ENCODE measurements at regions not wholly inside any gene's neighbourhood (a gene's known extent, or its start where the extent isn't known, plus 50 kb on each side); places are given as distances from the start of the nearest gene placed in this dataset.

DNA sequence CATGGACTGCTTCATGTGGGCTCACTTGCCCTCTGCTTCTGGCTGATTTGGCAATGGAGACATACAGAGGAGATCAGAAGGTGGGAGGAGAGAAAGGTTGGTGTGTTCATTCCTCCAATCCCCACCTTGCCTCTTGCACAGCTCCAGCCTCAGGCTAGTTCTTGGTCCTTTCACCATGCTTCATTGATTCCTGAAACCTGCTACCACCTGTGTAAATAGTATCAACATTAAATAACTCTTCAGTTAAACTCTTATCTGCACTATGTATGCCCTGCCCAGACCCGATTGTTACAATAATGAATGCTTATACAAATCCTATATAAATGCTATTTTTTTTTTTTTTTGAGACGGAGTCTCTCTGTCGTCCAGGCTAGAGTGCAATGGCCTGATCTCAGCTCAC lies 174.5 kb downstream of the CD83 start:
- no peak for TF ChIP-seq POLR2AphosphoS5 (IDR thresholded peaks at IDR 0.05)
- TF ChIP-seq, protein P1, sequence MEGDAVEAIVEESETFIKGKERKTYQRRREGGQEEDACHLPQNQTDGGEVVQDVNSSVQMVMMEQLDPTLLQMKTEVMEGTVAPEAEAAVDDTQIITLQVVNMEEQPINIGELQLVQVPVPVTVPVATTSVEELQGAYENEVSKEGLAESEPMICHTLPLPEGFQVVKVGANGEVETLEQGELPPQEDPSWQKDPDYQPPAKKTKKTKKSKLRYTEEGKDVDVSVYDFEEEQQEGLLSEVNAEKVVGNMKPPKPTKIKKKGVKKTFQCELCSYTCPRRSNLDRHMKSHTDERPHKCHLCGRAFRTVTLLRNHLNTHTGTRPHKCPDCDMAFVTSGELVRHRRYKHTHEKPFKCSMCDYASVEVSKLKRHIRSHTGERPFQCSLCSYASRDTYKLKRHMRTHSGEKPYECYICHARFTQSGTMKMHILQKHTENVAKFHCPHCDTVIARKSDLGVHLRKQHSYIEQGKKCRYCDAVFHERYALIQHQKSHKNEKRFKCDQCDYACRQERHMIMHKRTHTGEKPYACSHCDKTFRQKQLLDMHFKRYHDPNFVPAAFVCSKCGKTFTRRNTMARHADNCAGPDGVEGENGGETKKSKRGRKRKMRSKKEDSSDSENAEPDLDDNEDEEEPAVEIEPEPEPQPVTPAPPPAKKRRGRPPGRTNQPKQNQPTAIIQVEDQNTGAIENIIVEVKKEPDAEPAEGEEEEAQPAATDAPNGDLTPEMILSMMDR (IDR thresholded peaks at IDR 0.05), result no peak
- no peak for TF ChIP-seq EP300 (IDR thresholded peaks at IDR 0.05)
- no peak for TF ChIP-seq POLR2A (IDR thresholded peaks at IDR 0.05)

Measured in upper lobe of left lung (tissue), 4 donors.